MV-4-11 (cell line): ENCODE measurements at regions not wholly inside any gene's neighbourhood (a gene's known extent, or its start where the extent isn't known, plus 50 kb on each side); places are given as distances from the start of the nearest gene placed in this dataset.

Experiments used
- DNase-seq: peaks from one replicate; lab custom pipeline; 2025; lab: John Stamatoyannopoulos, UW

DNA sequence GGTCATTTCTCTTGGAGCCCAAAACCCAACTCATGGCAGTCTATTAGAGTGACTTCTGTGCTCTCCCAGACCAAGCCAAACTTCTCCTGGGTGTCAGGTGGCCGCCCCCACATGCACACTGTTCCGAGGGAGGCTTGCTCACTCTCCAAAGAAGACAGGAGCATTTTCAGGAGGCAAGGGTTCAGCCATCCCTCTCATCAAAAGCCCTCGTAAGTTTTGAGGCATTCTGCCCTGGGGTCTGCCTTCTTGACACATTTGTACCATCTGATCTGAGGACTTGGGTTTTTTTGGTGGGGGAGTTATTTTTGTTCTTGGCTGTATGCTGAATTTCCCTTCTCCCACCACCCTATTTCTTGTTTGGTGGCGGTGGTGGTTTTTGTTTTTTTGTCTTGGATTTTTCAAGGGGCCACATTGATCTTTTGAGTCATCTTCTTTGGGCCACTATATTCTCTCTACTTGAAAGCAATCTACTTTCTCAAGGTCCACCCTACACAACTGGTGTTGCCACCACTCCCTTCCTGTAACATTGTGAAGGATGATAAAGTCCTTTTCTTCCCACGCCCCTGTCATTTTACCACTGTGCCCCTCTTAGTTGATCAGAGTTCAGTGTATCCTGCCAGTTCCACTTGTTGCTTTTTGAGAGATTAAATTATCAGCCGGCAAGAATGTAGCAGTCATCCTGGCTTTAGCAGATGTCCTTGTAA, 255.8 kb downstream of the CYP26B1 start:
- DNase-seq, result no peak

DNA sequence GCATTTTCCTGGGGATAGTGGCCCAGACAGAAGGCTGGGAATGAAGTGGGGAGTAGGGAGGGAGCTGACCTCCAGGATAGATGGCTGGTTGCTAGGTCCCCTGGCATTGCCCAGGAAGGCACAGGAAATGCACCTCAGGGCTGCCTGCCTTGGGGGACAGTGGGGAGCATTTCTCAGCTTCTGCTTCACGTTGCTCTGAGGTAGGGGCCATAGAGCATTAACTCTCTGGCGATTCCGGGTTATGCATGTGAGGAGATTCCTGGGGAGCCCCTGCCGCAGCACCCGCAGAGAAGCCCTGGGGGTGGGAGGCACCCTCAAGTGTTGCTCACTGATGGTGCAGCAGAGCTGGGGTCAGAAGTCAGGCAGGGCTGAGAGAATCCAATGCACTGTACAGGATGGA, 256.5 kb downstream of the CYP26B1 start:
- DNase-seq, result no peak

DNA sequence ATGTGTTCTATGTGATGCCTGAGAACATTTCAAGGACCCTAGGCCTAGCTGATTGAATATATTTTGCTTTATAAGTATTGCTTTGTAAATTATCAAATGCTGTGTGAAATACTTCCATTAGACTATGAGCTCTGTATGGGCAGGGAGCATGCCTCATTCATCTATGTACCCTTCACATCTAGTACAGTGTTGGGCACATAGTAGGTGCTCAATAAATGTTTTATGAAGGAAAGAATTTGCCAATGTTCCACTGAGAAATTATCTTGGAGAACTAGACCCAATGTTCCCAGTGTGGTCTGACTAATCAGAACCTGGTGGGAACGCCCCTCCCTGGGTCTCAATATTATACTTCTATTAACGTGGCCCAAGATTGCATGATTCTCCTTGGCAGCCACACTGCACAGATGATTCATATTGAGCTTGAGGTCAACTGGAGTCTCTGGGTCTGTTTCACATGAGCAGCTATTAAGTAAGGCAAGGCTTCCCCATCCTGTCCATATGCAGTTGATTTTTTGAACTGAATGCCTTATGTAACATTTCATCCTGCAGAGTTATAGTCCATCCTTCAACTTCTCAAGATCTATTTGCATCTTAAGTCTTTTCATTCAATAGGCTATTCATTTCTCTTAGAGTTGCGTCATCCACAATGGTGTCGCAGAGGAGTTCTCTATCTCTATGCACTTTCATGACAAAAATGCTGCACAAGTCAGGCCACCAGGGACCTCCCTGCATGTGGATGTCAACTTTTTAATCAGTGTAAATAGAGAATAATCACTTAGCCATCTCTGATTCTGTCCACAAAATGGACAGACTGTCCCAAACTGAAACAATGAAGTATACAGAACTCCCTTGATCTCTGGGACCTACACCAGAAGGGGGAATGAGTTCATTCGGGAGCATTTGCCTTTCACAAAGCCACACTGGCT, 257.6 kb downstream of the CYP26B1 start:
- DNase-seq, result peak; percentile 83

DNA sequence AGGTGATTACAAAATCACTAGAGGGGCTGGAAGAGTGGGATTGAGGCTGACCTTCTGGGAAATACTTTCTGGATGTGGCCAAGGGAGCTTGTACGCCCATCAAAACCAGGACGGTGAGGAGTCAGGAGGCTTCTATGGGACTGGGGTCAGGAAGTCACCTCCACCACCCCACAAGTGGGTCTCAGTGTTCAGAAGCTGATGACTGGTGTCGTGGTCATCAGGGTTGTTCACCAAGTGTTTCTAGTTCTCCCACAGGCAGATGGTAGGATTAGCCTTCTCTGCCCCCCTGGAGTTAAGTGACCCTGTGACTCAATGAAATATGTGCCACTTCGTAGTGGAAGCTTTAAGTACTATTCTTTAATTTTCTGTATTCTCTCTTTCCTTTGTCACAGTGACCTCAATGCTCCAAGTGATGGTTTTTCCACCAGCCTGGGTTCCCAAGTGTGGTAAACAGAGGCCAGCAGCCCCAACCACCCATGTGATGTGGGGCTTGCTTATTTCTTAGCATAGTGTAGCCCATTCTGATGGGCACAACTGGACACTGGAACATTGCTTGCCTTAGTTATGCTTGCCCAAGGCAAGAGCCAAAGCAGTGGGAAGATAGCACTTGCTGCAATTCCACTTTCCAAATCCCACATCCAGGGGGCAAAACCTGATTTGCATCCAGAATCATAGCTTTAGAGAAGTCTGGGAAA, 258.8 kb downstream of the CYP26B1 start:
- DNase-seq, result peak; percentile 36

DNA sequence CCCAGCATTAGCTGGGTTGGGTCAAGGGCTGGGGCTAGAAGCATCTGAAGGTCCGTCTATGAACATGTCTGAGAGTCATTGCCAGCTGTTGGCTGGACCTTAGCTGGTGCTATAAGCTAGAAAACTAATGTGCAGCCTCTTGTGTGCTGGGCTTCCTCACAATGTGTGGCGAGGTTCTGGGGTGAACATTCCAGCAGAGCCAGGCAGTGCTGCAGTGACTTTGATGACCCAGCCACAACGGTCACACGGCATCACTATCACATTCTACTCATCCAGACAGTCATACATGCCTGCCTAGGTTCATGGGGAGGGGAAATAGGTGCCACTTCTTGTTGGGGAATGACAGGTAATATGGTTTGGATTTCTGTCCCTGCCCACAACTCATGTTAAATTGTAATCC, 260.5 kb downstream of the CYP26B1 start:
- no peak for DNase-seq

DNA sequence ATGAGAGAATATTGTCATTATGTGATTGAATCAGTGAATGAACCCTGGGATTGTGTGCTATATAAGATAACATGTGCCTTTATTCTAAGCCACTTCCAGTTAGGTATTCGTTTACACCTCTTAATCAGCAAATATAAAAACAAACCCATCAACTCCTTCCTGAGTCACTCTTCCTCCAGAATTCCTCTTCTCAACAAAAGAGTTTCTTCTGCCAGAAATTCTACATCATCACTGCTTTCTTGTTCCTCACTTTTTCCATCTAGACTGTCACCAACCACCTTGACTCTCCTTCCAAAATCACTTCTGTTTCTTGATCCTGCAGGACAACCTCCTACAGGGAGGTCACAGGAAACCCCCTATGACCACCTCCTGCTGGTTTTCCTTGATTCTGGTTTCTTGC, 261.4 kb downstream of the CYP26B1 start:
- DNase-seq, result no peak

DNA sequence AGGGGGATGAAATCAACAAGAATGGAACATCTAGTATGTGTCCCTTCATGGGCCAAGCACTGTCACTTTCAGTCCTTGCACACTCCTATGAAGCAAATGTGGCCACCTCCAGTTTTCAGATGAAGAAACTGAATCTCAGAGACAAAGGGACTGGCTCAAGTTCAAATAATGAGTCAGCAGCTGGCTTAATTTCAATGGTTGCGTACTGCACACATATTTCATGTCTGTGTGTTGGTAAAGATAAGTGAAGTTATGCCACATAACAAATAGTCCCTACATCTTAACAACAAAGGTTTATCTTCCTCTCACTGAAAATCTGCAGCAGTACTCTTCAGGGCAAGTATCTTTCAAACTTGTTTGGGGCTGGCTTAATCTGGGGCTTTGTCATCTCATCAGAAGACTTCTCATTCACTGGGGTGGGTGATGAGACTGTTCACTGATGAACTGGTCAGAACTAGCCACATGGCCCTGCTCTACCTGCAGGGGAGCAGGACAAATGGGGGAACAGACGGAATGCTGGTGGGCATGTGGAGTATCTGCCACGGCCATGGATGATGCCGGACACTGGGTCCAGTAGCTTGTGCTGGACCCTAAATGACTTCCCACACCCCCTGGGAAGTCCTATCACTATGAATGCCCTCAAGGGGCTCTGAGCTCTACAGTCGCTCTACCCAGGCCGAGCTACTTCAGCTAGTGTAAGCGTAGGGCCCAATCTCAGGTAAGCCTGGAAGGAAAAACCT, 263.2 kb downstream of the CYP26B1 start:
- peak; percentile 75 for DNase-seq

DNA sequence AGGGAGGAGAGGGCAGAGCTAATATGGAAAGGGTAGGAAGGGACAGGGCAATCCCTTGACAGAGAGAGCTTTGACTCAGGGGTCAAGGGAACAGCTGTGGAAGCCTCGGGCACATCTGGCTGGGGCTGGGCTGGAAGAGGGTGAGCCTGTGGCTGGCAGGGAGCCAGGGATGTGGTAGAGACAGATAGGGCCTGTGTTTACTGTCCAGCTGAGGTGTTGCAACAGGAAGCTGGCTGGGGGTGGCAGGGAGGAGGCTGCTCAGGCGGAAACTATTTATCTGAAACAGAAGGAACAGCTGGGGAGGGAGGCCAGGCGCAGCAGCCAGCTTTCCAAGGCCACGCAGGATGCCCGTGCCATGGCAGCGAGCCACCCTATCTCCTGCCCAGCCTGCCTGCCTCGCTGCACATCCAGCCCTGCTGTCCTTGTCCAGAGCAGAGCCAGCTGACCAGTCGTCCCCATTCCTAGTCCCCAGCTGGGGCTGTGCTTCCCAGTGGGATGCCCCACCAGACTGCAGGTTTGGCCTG, 264.7 kb downstream of the CYP26B1 start:
- peak; percentile 94 for DNase-seq

DNA sequence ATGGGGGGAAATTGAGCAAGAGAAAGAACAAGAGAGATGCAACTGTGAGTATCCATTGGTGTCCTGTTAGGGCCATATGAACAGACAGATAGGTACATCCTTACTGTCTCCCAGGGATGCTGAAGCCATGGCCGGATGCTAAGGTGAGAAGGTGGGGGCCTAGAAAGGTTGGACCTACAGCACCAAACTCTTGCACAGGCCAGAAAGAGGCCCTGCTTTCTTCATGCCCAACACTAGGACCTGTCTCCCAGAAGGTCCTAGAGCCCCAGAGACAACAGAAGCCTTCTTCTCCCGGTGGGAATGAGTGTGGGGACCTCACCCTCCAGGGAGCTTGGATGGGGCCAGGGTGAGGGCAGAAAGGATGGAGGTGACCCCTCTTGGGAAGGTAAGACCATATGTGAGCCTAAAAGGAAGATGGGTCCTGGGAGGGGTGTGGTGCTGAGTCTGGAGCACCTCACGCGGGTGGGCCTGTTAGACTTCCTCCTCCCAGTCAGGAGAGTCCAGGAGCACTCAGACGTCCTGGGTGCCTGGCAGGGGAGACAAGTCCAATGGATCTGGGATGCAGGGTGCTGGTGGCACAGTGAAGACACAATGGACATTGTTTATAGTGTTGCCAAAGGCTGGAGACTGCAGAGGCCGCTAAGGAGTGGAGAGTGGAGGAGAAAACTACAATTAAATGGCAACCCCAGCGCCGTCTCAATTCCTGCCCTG, 265.3 kb downstream of the CYP26B1 start:
- DNase-seq, result no peak

DNA sequence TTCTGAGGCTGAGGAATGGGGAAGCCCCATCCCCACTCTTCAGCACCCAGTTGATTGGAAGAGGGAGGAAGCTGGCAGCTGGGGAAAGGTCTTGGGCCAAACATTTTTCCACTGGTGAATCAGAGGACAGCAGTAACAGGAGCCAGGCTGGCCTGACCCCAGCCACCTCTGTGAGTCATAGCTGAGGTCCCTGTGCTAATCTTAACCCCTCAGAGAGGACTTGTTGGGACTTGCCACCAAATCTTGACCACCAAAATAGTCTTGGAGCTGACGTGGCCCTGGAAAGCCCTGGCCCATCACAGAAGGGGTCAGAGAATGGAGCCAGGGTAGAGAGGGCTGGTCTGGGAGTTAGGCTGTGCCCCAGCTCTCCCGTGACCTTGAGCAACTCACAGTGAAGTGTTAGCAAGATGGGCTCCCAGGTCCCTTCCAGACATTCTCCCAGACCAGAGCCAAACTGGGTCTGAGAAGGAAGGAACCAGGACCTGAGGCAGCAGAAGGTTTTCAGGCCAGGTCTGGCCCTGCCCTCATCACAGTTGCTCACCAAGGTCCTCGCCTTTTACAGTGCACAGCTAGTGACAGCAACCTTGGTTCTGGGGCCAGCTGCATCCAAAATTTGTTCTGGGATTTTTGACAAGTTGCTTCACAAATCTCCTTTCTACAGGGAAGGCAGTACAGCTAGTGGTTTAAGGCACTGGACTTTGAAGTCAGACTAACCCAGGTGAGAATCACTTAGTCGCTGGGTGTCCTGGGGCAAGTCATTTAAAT, 266.6 kb downstream of the CYP26B1 start:
- DNase-seq, result peak; percentile 63

DNA sequence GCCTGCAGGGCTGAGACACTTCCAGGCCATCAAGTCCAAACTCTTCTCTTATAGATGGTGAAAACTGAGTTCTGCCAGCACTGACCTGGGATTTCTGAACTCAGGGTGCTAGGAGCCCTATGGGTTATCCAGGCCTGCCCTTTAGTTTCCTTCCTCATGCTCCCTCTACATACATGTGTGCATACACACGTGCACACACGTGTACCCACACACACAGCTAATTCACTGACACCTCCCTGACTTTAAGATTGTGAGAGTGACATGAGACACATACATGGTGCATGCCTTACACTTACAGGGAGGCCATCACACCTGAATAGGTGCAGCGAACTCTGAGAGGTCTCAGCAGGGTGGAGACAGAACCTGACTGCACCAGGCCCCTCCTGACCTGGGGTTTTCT, 267.4 kb downstream of the CYP26B1 start:
- no peak for DNase-seq

DNA sequence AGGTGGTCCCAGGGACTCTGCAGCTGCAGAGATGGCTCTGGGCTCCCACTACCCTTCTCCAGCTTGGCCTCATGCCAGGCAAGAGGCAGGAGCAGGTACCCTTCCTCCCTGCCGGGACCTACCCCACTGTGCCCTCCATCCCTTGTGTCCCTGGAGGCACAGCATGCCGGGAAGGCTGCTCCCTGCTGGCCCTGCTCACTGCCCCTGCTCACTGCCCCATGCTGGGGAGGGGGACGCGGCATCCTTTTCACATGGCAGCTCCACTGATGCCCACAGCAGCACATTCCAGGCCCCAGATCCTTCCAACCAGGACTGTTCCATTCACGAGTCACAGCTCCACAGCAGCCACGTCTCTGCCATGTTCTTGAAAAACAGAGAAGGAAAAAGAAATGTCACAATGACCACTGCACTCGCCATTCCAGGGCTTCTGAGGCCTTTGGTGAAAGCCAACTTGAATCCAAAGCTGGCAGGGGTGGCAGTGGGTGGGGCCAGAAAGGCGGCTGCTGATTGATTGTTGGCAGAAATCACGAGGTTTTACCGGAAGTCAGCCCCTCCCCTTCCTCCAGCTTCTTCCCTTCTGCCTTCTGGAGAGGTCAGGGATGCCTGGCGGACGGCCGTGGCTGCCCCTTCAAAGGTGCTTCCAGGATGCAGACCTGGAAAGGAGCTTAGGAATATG, 268.0 kb downstream of the CYP26B1 start:
- no peak for DNase-seq

DNA sequence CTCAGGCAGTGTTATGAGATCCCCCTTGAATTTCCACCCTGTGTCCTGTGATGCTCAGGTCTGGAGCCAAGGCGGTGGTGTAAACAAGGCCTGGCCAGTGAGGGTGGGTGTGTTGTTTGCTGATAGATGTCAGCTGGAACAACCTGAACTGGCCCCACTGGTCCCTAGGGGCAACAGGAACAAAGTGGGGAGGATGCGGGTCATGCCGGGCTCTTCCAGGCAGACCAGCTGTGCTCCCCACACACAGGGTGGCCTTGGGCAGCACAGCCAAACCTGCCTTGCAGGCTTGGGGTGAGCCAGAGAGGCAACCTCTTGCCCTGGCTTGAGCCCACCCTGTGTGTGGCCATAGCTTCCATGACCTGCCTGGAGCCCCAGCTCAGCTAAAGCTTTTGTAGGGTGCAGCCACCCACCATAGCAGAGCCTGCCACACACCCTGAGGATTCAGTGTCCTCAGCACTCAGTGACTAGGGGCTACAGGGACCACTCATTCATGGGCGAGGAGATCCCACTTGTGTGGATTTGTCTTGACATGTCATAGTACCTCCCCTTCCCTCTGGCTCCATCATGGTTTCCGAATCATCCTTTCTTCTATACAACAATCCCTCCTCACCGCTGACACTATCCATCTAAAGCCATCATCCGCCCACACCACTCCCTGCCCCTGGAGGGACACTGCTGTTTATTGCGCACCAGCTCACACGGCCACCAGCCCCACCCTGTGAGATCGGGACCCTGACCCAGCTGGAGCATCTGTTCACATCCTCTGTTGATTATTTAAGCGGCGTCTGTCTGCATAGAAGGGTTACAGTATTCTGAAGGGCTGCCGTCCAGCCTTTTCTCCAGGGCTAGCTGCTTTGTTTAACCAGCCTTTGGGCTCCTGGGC, 268.8 kb downstream of the CYP26B1 start:
- no peak for DNase-seq

DNA sequence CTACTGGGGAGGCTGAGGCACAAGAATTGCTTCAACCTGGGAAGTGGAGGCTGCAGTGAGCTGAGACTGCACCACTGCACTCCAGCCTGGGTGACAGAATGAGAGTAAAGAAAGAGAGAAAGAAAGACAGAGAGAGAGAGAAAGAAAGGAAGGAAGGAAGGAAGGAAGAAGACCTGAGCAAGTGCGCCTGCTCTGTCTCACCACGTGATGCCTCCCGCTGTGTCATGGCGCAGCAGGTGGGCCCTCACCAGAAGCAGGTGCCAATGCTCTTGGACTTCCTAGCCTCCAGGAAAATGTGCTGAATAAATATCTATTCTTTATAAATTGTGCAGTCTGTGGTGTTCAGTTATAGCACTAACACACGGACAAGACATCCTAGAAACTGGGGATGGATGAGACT, 270.0 kb downstream of the CYP26B1 start:
- DNase-seq, result no peak

DNA sequence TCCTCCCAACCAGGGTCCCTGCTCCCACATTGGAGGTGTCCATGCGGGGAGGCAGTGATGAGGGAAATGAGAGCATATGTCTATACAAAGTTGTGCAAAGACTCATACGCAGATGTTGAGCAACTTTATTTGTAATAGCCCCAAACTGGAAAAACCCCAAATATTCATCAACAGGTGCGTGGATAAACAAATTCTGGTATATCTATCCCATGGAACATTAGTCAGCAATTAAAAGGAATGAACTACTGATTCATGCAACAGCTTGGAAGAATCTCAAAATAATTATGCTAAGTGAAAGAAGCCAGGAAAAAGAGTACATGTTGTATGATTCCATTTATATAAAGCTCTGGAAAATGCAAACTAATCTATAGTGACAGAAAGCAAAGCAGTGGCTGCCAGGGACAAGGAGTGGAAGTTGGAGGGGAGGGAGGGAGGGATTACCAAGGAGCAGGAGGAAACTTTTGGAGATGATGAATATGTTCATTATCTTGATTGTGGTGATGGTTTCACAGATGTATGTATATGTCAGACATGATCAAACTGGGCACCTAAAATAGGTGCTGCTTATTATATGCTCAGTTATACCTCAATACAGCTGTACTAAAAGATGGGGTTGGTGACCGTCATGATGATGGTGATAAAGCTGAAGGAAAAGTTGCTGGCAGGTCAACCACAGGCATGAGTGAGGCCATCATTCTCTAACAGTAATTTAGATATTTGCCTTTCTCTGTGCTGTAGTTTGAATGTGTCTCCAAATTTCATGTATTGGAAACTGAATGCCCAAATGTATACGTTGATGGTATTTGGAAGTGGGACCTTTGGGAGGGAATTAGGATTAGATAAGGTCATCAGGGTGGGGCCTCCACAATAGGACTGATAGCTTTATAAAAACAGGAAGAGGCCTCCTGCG, 270.9 kb downstream of the CYP26B1 start:
- DNase-seq, result no peak

DNA sequence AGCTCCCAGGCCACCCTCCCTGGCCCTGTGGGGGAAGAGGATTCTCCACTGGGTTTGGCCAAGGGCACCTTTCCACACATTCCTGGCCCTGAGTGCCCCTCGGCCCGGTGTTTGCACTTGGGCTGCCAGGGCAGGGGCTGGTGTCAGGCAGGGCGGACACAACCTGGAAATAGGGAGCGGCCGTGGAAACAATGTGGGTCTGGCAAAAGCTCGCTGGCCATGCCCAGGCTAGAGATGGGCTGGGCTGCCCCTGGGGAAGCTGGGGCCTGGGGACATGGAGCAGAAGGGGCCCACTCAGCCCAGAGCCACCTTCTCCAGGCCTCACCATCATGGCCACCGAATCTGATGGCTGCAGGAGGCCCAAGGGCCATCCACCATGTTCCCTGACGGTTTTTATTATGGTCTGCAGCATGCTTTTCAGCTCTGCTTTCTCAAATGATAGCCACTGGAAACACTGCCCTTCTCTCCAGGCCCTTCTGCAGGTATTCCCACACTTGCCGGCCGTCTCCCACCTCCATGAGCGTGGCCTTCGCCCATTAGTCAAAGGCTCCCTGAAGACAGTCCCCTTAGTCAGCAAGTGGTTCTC, 275.1 kb downstream of the CYP26B1 start:
- no peak for DNase-seq

DNA sequence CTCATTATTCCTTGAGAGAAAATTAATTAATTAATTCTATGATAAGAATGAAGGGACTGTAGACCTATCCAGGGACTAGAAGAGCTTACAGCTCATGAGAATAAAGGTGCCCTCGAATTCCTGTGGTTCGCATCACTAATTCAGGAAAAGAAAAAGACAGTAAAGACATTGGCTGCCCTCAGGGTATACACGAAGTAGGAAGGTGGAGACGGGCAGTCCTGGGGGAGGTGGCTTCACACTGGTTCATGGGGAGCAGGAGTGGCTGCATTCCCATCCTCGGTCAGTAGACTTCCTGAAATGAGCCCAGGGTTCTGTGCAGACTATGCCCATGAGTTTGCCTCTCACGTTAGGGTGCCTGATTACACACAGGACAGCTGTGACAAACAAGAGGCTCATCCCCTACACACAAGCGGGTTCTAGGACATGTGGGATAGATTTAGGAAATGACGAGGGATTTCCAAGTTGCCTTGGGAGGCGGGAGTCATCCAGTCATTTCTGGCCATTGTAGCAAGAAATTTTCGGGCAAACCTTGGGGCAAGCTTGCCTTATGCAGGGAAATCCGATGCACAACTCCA, 282.2 kb downstream of the CYP26B1 start:
- DNase-seq, result no peak
